Heart right ventricle (tissue), 16 donors: ENCODE measurements at regions not wholly inside any gene's neighbourhood (a gene's known extent, or its start where the extent isn't known, plus 50 kb on each side); places are given as distances from the start of the nearest gene placed in this dataset.

ENCODE experiments used
- ATAC-seq, 8 donors: fragments of 200-7000 bp; cut with Tn5 transposase; one replicate each; pipeline ENCODE4 v1.9.1; 2020; ENCODE audit warnings: mild to moderate bottlenecking in 8 of 8, moderate library complexity in 8 of 8, moderate number of reproducible peaks in 1 of 8
- DNase-seq, 2 donors: peaks; one replicate each; pipeline ENCODE4 v3.0.0-alpha.2; 2020
- H3K27ac ChIP-seq, 10 donors: fragments of 200-600 bp; sonication (generic) in 2 of 10; one replicate each; pipeline versions ENCODE4 v1.5.0 to v1.8.0; 2020 to 2022; ENCODE audit warnings: mild to moderate bottlenecking in 3 of 10
- H3K27me3 ChIP-seq, 7 donors: fragments of 200-600 bp; one replicate each; pipeline ENCODE4 v1.8.0; 2021 to 2022; ENCODE audit warnings: mild to moderate bottlenecking in 2 of 7
- H3K36me3 ChIP-seq, 9 donors: fragments of 200-600 bp; sonication (generic) in 1 of 9; one replicate each; pipeline versions ENCODE4 v1.5.0 to v1.8.0; 2020 to 2022; ENCODE audit warnings: mild to moderate bottlenecking in 2 of 9
- H3K4me1 ChIP-seq, 9 donors: fragments of 200-600 bp; sonication (generic) in 1 of 9; one replicate each; pipeline versions ENCODE4 v1.5.0 to v1.8.0; 2020 to 2022; ENCODE audit warnings: mild to moderate bottlenecking in 4 of 9
- H3K4me3 ChIP-seq, 10 donors: fragments of 200-600 bp; sonication (generic) in 2 of 10; one replicate each; pipeline versions ENCODE4 v1.5.0 to v1.8.0; 2020 to 2022; ENCODE audit warnings: mild to moderate bottlenecking in 7 of 10, moderate library complexity in 2 of 10
- H3K9me3 ChIP-seq, 11 donors: fragments of 200-600 bp in 10 of 11; sonication (generic) in 2 of 11; one replicate each; pipeline versions ENCODE4 v1.5.0 to v1.8.0; 2013 to 2022; ENCODE audit warnings: mild to moderate bottlenecking in 2 of 11, control low read depth in 1 of 11, moderate library complexity in 1 of 11
- CTCF ChIP-seq, 9 donors: fragments of 200-600 bp; sonication (generic) in 2 of 9; IDR thresholded peaks; one replicate each; pipeline versions ENCODE4 v1.5.0 to v1.8.0; 2021 to 2022; ENCODE audit warnings: antibody characterized with exemption in 9 of 9, mild to moderate bottlenecking in 5 of 9, moderate library complexity in 1 of 9
- WGBS, 2 donors: extraction: QIAGEN DNeasy Blood & Tissue Kit; methylation state at CpG; one replicate each; pipeline ENCODE4 v1.1.7; 2013; ENCODE audit warnings: inconsistent platforms in 1 of 2; 5-methylcytosine and 5-hydroxymethylcytosine counted together
- intact Hi-C, 10 donors: fragments of 100-400 bp; cut with DNase I; formaldehyde crosslinking; loops; one replicate each; pipeline versions ENCODE4 v1.11.1 to v1.14.2; 2022
- donor health status: Arrhythmogenic right ventricular cardiomyopathy.
- donor health status: ischemic (EF 13 %, LVEDD 7.1; RV severe dilation, severe dysfunction).
- donor health status: healthy with polysubstance abuse.
- donor health status: DM: no; HTN: yes; CAD: no.
- donor health status: DM: no; HTN: no; CAD: no.
- donor health status: ischemic (EF 25% LVEDD 6.9; RV normal size, moderate dysfunction).
- donor health status: ischemic (EF 25% LVEDD 5.7; RV mildly dilated, moderate dysfunction).
- donor health status: healthy.
- donor health status: DM: yes; HTN: yes; CAD: no.
- donor health status: Ischemic cardiomyopathy.
- donor health status: ischemic (EF 35%, LVEDD 5.7; RV mildly dilated, moderate dysfunction).
- donor health status: nonischemic (EF 11% LVEDD 7.7; RV severe dilation, severe dysfunction).
- donor health status: DM: yes; HTN: yes; CAD: no.
- donor health status: PGD.
- donor health status: ischemic (EF 29% LVEDD 5.4; RV normal size, mild dysfunction).
- donor health status: nonischemic (EF 23%, LVEDD 6.1; RV moderate dilation, normal function).

GRCh38 chr7:7119729-7120128 is 62.6 kb upstream of the C1GALT1 start:
- ATAC-seq = no peak
- intact Hi-C loops = no loop called here
- no peak for TF ChIP-seq CTCF (IDR thresholded peaks at IDR 0.05)
- H3K4me3 ChIP-seq = no peak overlapping the region
- H3K4me1 ChIP-seq = peaks cover 0 to 25% (median 3%) of the 10 kb centered on the region in 9 donors
- no peak overlapping the region for H3K27ac ChIP-seq
- H3K9me3 ChIP-seq = no peaks in the 10 kb centered on the region
- no peaks in the 10 kb centered on the region for H3K36me3 ChIP-seq
- no peaks in the 10 kb centered on the region for H3K27me3 ChIP-seq
- no peak for DNase-seq

GRCh38 chr7:7122033-7122478 is 60.3 kb upstream of the C1GALT1 start:
- ATAC-seq (peak in 7 of 8 donors; percentile 69 to 92 (median 85)), DNase-seq (no peak)
- no peaks in the 10 kb centered on the region for H3K27me3 ChIP-seq
- H3K4me3 ChIP-seq = no peak overlapping the region
- WGBS, 2 donors = 43 to 56% methylated on average over 4 of the region's 4 CpGs
- no peaks in the 10 kb centered on the region for H3K9me3 ChIP-seq
- intact Hi-C loops = no loop called here
- peak overlapping the region in 4 of 10 donors; percentile 23 to 45 (median 32) for H3K27ac ChIP-seq
- no peak for TF ChIP-seq CTCF (IDR thresholded peaks at IDR 0.05)
- no peaks in the 10 kb centered on the region for H3K36me3 ChIP-seq
- peaks cover 0 to 32% (median 3%) of the 10 kb centered on the region in 9 donors for H3K4me1 ChIP-seq

GRCh38 chr7:7122701-7123281 is 59.6 kb upstream of the C1GALT1 start:
- no peaks in the 10 kb centered on the region for H3K9me3 ChIP-seq
- no peaks in the 10 kb centered on the region for H3K27me3 ChIP-seq
- 47 to 50% methylated on average over 4 of the region's 4 CpGs for WGBS, 2 donors
- no peaks in the 10 kb centered on the region for H3K36me3 ChIP-seq
- ATAC-seq (peak in 6 of 8 donors; percentile 56 to 82 (median 70)), DNase-seq (no peak)
- peaks cover 0 to 40% (median 3%) of the 10 kb centered on the region in 9 donors for H3K4me1 ChIP-seq
- TF ChIP-seq CTCF (IDR thresholded peaks at IDR 0.05) = no peak
- intact Hi-C loops = no loop called here
- H3K4me3 ChIP-seq = no peak overlapping the region
- peak overlapping the region in 9 of 10 donors; percentile 1 to 54 (median 30) for H3K27ac ChIP-seq

- ATAC-seq = no peak
- WGBS, 2 donors = 91 to 100% methylated on average over 2 of the region's 2 CpGs
- intact Hi-C loops = no loop called here
- H3K4me1 ChIP-seq = peaks cover 0 to 44% (median 3%) of the 10 kb centered on the region in 9 donors
- no peak overlapping the region for H3K4me3 ChIP-seq
- no peak overlapping the region for H3K27ac ChIP-seq
- TF ChIP-seq CTCF (IDR thresholded peaks at IDR 0.05) = no peak
- H3K9me3 ChIP-seq = no peaks in the 10 kb centered on the region
- H3K27me3 ChIP-seq = no peaks in the 10 kb centered on the region
- no peaks in the 10 kb centered on the region for H3K36me3 ChIP-seq
- DNase-seq = no peak
These were observed 56.4 kb upstream of the C1GALT1 start for GRCh38 chr7:7125963-7126362.
